HCT116 (cell line): ENCODE measurements at regions not wholly inside any gene's neighbourhood (a gene's known extent, or its start where the extent isn't known, plus 50 kb on each side); places are given as distances from the start of the nearest gene placed in this dataset.
"Not testable (repeated sequence)": the region's sequence is repeated elsewhere in the genome, so short reads cannot be mapped to it uniquely, and the experiment has no call there.

ENCODE experiments used
- ATAC-seq: fragments of 200-7000 bp; cut with Tn5 transposase; 2 replicates; pipeline ENCODE4 v1.9.1; 2020; ENCODE audit warnings: mild to moderate bottlenecking, moderate library complexity
- BruUV-seq: library from RNA; stranded (reverse); fragments of 400-500 nt; replicated peaks from 2 replicates; lab custom pipeline; 2021; lab: Mats Ljungman, UMichigan
- CTCF ChIA-PET: fragments of 300-600 bp; sonication (Branson Sonifier 250); formaldehyde crosslinking; loops from one replicate; lab custom pipeline; 2021; ENCODE audit warnings: antibody characterized with exemption; lab: Charles Lee
- POLR2A ChIA-PET: fragments of 300-600, 350-600 bp; sonication (Branson Sonifier 250); formaldehyde crosslinking; loops from one replicate; lab custom pipeline; 2021; ENCODE audit warnings: antibody characterized with exemption; lab: Charles Lee
- RAD21 ChIA-PET, 2 experiments: fragments of 300-600 bp; sonication (Branson Sonifier 250); formaldehyde crosslinking; loops; one replicate each; lab custom pipeline; 2023; ENCODE audit warnings: low total read pairs in 2 of 2; ENCODE audit not compliant: uncharacterized antibody in 2 of 2, unreplicated experiment in 2 of 2, low non-redundant PET in 1 of 2; lab: Charles Lee
- DNase-seq: peaks from one replicate; pipeline ENCODE4 v3.0.0-alpha.2; 2010; ENCODE audit warnings: low read depth, low spot score
- H2AFZ ChIP-seq: fragments of 200-600 bp; shearing (Covaris generic), sonication (generic); 2 replicates; pipeline ENCODE4 v1.6.1; 2017; ENCODE audit warnings: low read depth, mixed run types, mixed read lengths, antibody characterized with exemption, low read length; ENCODE audit not compliant: poor library complexity, severe bottlenecking
- H3K27ac ChIP-seq: 2 replicates; pipeline ENCODE4 v1.5.1; 2012; ENCODE audit warnings: low read depth, low read length
- H3K27me3 ChIP-seq: fragments of 200-600 bp; sonication (generic); 2 replicates; pipeline ENCODE4 v1.6.1; 2016; ENCODE audit warnings: mixed run types, low read length, mixed read lengths; ENCODE audit not compliant: insufficient read depth
- H3K36me3 ChIP-seq, 2 experiments: fragments of 200-500 bp in 1 of 2; fragments of 200-600 bp in 1 of 2; sonication (Bioruptor generic) in 1 of 2; sonication (generic) in 1 of 2; 2 replicates each; pipeline versions ENCODE4 v1.5.1 to v1.6.1; 2014 to 2016; ENCODE audit warnings: low read length in 2 of 2, inconsistent platforms in 1 of 2, mixed read lengths in 1 of 2, mixed run types in 1 of 2; ENCODE audit not compliant: insufficient read depth in 2 of 2, control insufficient read depth in 1 of 2
- H3K4me1 ChIP-seq, 2 experiments: fragments of 200-600 bp in 1 of 2; sonication (generic) in 1 of 2; 2 replicates each; pipeline versions ENCODE4 v1.5.1 to v1.6.1; 2012 to 2017; ENCODE audit warnings: low read length in 2 of 2, inconsistent platforms in 1 of 2, mild to moderate bottlenecking in 1 of 2, mixed read lengths in 1 of 2, mixed run types in 1 of 2, moderate library complexity in 1 of 2; ENCODE audit not compliant: insufficient read depth in 2 of 2, control insufficient read depth in 1 of 2
- H3K4me2 ChIP-seq: fragments of 200-600 bp; sonication (generic); 2 replicates; pipeline ENCODE4 v1.6.1; 2017; ENCODE audit warnings: mixed run types, low read length, mixed read lengths
- H3K4me3 ChIP-seq, 2 experiments: fragments of 200-600 bp in 1 of 2; sonication (generic) in 1 of 2; replicated peaks in 1 of 2; 2 replicates each; pipeline ENCODE4 v1.5.1; 2011 to 2016; ENCODE audit warnings: low read length in 2 of 2, control low read depth in 1 of 2, low read depth in 1 of 2, mild to moderate bottlenecking in 1 of 2, mixed read lengths in 1 of 2, mixed run types in 1 of 2
- H3K79me2 ChIP-seq: fragments of 200-600 bp; sonication (generic); 2 replicates; pipeline ENCODE4 v1.6.1; 2017; ENCODE audit warnings: mild to moderate bottlenecking, mixed run types, low read length, moderate library complexity, mixed read lengths; ENCODE audit not compliant: insufficient read depth
- H3K9ac ChIP-seq: fragments of 200-600 bp; sonication (generic); 2 replicates; pipeline ENCODE4 v1.6.1; 2016; ENCODE audit warnings: low read length, mixed read lengths
- H3K9me2 ChIP-seq: fragments of 200-600 bp; sonication (generic), shearing (Covaris generic); 2 replicates; pipeline ENCODE4 v1.6.1; 2017; ENCODE audit warnings: mixed run types, mild to moderate bottlenecking, moderate library complexity; ENCODE audit not compliant: insufficient read depth
- H3K9me3 ChIP-seq, 2 experiments: fragments of 200-500 bp in 1 of 2; fragments of 200-600 bp in 1 of 2; sonication (Bioruptor generic) in 1 of 2; sonication (generic) in 1 of 2; 2 replicates each; pipeline ENCODE4 v1.6.1; 2014 to 2017; ENCODE audit warnings: low read length in 2 of 2, mixed read lengths in 2 of 2, inconsistent platforms in 1 of 2, low read depth in 1 of 2, mild to moderate bottlenecking in 1 of 2, mixed run types in 1 of 2, moderate library complexity in 1 of 2; ENCODE audit not compliant: control insufficient read depth in 1 of 2, insufficient read depth in 1 of 2
- H4K20me1 ChIP-seq: fragments of 200-600 bp; sonication (generic), shearing (Covaris generic); 2 replicates; pipeline ENCODE4 v1.6.1; 2017; ENCODE audit warnings: mixed run types, mild to moderate bottlenecking, moderate library complexity; ENCODE audit not compliant: insufficient read depth
- CBX3 ChIP-seq: IDR thresholded peaks from 2 replicates; pipeline ENCODE4 v1.6.1; 2012; ENCODE audit warnings: low read depth
- CEBPB ChIP-seq: IDR thresholded peaks from 2 replicates; pipeline ENCODE4 v1.6.1; 2012; ENCODE audit warnings: low read depth
- EGR1 ChIP-seq: IDR thresholded peaks from 2 replicates; pipeline ENCODE4 v1.6.1; 2012; ENCODE audit warnings: low read depth
- ELF1 ChIP-seq: IDR thresholded peaks from 2 replicates; pipeline ENCODE4 v1.6.1; 2012; ENCODE audit warnings: low read depth, borderline replicate concordance
- EZH2 ChIP-seq: fragments of 200-600 bp; sonication (generic); IDR thresholded peaks from 2 replicates; pipeline ENCODE4 v1.6.1; 2017; ENCODE audit warnings: antibody characterized with exemption, mixed run types
- EZH2phosphoT487 ChIP-seq: fragments of 200-600 bp; IDR thresholded peaks from 2 replicates; pipeline ENCODE4 v1.6.1; 2018; ENCODE audit warnings: antibody characterized with exemption, borderline replicate concordance
- JUND ChIP-seq: IDR thresholded peaks from 2 replicates; pipeline ENCODE4 v1.6.1; 2012
- POLR2A ChIP-seq: IDR thresholded peaks from 2 replicates; pipeline ENCODE4 v1.7.0; 2011; ENCODE audit warnings: borderline replicate concordance; ENCODE audit not compliant: insufficient read depth, insufficient read length; ENCODE audit errors: extremely low read depth
- RAD21 ChIP-seq: IDR thresholded peaks from 2 replicates; pipeline ENCODE4 v1.6.1; 2012; ENCODE audit warnings: low read depth, mild to moderate bottlenecking
- SIN3A ChIP-seq: IDR thresholded peaks from 2 replicates; pipeline ENCODE4 v1.6.1; 2012; ENCODE audit warnings: low read depth
- SP1 ChIP-seq: IDR thresholded peaks from 2 replicates; pipeline ENCODE4 v1.6.1; 2012; ENCODE audit warnings: low read depth
- SRF ChIP-seq: IDR thresholded peaks from 2 replicates; pipeline ENCODE4 v1.6.1; 2012; ENCODE audit warnings: low read depth
- YY1 ChIP-seq: IDR thresholded peaks from 2 replicates; pipeline ENCODE4 v1.6.1; 2011; ENCODE audit warnings: low read length, low read depth, moderate library complexity, mild to moderate bottlenecking; ENCODE audit not compliant: insufficient replicate concordance; ENCODE audit errors: extremely low read depth
- ZBTB33 ChIP-seq: IDR thresholded peaks from 2 replicates; pipeline ENCODE4 v1.6.1; 2011; ENCODE audit warnings: mild to moderate bottlenecking, low read length, moderate library complexity; ENCODE audit not compliant: insufficient replicate concordance; ENCODE audit errors: extremely low read depth
- ZFX ChIP-seq: fragments of 450-650 bp; IDR thresholded peaks from 2 replicates; pipeline ENCODE4 v1.6.1; 2017
- intact Hi-C: fragments of 100-400 bp; cut with micrococcal nuclease; formaldehyde crosslinking; loops from 2 replicates; pipeline ENCODE4 v1.10.0; 2022
- TF ChIP-seq, protein P1 (sequence below): IDR thresholded peaks from 2 replicates; pipeline ENCODE4 v1.6.1; 2012; ENCODE audit warnings: low read depth
- TF ChIP-seq, protein P2 (sequence below): IDR thresholded peaks from 2 replicates; pipeline ENCODE4 v1.6.1; 2012

- no peaks in the 10 kb centered on the region for H3K27me3 ChIP-seq
- H3K9me2 ChIP-seq: no peaks in the 10 kb centered on the region
- RAD21 ChIA-PET: no interaction called here
- ATAC-seq (no peak), DNase-seq (no peak)
- no peak overlapping the region for H3K9ac ChIP-seq
- no TSS peak for BruUV-seq
- CTCF ChIA-PET: no interaction called here
- no peak overlapping the region for H3K4me2 ChIP-seq
- H3K4me3 ChIP-seq: no peak overlapping the region
- no peak overlapping the region for H2AFZ ChIP-seq
- intact Hi-C loops: loop anchor here (5.0 kb wide), 1 partner anchor 480 kb away; no protein-coding TSS in a partner anchor
- no peak for TF ChIP-seq RAD21
- no peak for TF ChIP-seq EZH2phosphoT487
- no peak for TF ChIP-seq ZFX
- TF ChIP-seq, protein P1, sequence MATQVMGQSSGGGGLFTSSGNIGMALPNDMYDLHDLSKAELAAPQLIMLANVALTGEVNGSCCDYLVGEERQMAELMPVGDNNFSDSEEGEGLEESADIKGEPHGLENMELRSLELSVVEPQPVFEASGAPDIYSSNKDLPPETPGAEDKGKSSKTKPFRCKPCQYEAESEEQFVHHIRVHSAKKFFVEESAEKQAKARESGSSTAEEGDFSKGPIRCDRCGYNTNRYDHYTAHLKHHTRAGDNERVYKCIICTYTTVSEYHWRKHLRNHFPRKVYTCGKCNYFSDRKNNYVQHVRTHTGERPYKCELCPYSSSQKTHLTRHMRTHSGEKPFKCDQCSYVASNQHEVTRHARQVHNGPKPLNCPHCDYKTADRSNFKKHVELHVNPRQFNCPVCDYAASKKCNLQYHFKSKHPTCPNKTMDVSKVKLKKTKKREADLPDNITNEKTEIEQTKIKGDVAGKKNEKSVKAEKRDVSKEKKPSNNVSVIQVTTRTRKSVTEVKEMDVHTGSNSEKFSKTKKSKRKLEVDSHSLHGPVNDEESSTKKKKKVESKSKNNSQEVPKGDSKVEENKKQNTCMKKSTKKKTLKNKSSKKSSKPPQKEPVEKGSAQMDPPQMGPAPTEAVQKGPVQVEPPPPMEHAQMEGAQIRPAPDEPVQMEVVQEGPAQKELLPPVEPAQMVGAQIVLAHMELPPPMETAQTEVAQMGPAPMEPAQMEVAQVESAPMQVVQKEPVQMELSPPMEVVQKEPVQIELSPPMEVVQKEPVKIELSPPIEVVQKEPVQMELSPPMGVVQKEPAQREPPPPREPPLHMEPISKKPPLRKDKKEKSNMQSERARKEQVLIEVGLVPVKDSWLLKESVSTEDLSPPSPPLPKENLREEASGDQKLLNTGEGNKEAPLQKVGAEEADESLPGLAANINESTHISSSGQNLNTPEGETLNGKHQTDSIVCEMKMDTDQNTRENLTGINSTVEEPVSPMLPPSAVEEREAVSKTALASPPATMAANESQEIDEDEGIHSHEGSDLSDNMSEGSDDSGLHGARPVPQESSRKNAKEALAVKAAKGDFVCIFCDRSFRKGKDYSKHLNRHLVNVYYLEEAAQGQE: no peak
- TF ChIP-seq SP1: no peak
- no peak for TF ChIP-seq CBX3
- TF ChIP-seq YY1: no peak
- TF ChIP-seq SIN3A: no peak
- no peak for TF ChIP-seq EZH2
- no peak for TF ChIP-seq CEBPB
- no peak for TF ChIP-seq ZBTB33
- no peak for TF ChIP-seq POLR2A
- no peak for TF ChIP-seq EGR1
- TF ChIP-seq, protein P2, sequence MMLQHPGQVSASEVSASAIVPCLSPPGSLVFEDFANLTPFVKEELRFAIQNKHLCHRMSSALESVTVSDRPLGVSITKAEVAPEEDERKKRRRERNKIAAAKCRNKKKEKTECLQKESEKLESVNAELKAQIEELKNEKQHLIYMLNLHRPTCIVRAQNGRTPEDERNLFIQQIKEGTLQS: no peak
- TF ChIP-seq SRF: no peak
- no peak for TF ChIP-seq JUND
- no peak for TF ChIP-seq ELF1
- H3K27ac ChIP-seq: no peak overlapping the region
- H4K20me1 ChIP-seq: no peaks in the 10 kb centered on the region
- no peaks in the 10 kb centered on the region for H3K36me3 ChIP-seq
- no peaks in the 10 kb centered on the region for H3K9me3 ChIP-seq
- no peaks in the 10 kb centered on the region for H3K79me2 ChIP-seq
- POLR2A ChIA-PET: no interaction called here
- no peaks in the 10 kb centered on the region for H3K4me1 ChIP-seq
These were observed 404.7 kb upstream of the RORB start for GRCh38 chr9:74092491-74092834.

- H4K20me1 ChIP-seq, H3K27me3 ChIP-seq, H3K4me1 ChIP-seq, H3K27ac ChIP-seq, RAD21 ChIA-PET, BruUV-seq, H3K9me2 ChIP-seq, H3K4me3 ChIP-seq, POLR2A ChIA-PET, H3K9ac ChIP-seq, CTCF ChIA-PET, H3K4me2 ChIP-seq, ATAC-seq, H3K9me3 ChIP-seq, H2AFZ ChIP-seq, H3K79me2 ChIP-seq, H3K36me3 ChIP-seq, DNase-seq: not testable (repeated sequence)
- intact Hi-C loops: loop anchor here (5.0 kb wide), 1 partner anchor 478 kb away; no protein-coding TSS in a partner anchor
These were observed 403.1 kb upstream of the RORB start for GRCh38 chr9:74094037-74094436.
